ENCODE measurements at regions not wholly inside any gene's neighbourhood (a gene's known extent, or its start where the extent isn't known, plus 50 kb on each side); places are given as distances from the start of the nearest gene placed in this dataset.

DNA sequence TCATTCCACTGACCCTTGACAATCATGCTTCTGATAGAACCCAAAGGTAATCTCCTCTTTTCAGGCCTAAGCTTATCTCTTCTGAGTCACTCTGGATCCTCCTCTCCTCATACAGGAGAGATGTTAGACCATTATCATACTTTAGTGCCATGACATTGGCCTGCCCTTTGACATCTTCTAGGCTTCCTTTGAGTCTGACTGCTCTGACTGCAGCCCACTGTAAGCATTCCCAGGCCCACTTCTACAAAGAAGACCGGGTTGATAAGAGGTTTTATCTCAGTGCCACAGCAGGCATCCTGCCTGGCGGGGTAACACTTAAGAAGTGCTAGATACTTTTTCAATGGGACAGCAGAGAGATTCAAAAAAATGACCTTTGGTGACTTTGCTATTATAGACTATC is 438.0 kb downstream of the KCNA4 start:
- TF ChIP-seq EZH2phosphoT487 (IDR thresholded peaks at IDR 0.05; ENCODE audit: insufficient read depth, low read depth) (no peak), EZH2 (IDR thresholded peaks at IDR 0.05; ENCODE audit: insufficient read depth, poor library complexity, severe bottlenecking) (no peak)
